ENCODE measurements at regions not wholly inside any gene's neighbourhood (a gene's known extent, or its start where the extent isn't known, plus 50 kb on each side); places are given as distances from the start of the nearest gene placed in this dataset.

GRCh38 chr15:53059273-53060043 is 269.3 kb upstream of the ONECUT1 start:
- TF ChIP-seq CTCF (IDR thresholded peaks at IDR 0.05): no peak
- no peak for TF ChIP-seq POLR2A (IDR thresholded peaks at IDR 0.05)

Measured in uterus (tissue), 2 donors.